Activated T-helper 17 cell treated with anti-CD3 and anti-CD28 coated beads, Interleukin-2, amount 50 U/mL, for 72 hours (primary cell): ENCODE measurements at regions not wholly inside any gene's neighbourhood (a gene's known extent, or its start where the extent isn't known, plus 50 kb on each side); places are given as distances from the start of the nearest gene placed in this dataset.

Experiments
- ATAC-seq: fragments of 150-1000 bp; cut with Tn5 transposase; replicated peaks from 2 replicates; pipeline ENCODE4 v1.10.0; 2021; ENCODE audit warnings: mild to moderate bottlenecking, moderate library complexity
- H3K27ac Mint-ChIP-seq: one replicate; pipeline ENCODE4 v1.8.0; 2022; ENCODE audit warnings: mixed read lengths
- H3K27me3 Mint-ChIP-seq: one replicate; pipeline ENCODE4 v1.8.0; 2022; ENCODE audit warnings: mixed read lengths
- H3K36me3 Mint-ChIP-seq: one replicate; pipeline ENCODE4 v1.8.0; 2022; ENCODE audit warnings: low read depth, mild to moderate bottlenecking, mixed read lengths
- H3K4me1 Mint-ChIP-seq: one replicate; pipeline ENCODE4 v1.8.0; 2022; ENCODE audit warnings: mixed read lengths
- H3K4me3 Mint-ChIP-seq: one replicate; pipeline ENCODE4 v1.8.0; 2022; ENCODE audit warnings: mild to moderate bottlenecking, mixed read lengths
- H3K9me3 Mint-ChIP-seq: one replicate; pipeline ENCODE4 v1.8.0; 2022; ENCODE audit warnings: mixed read lengths

GRCh38 chr5:74028976-74029375, 403.0 kb downstream of the ARHGEF28 start:
- H3K27ac Mint-ChIP-seq = no peak overlapping the region
- no peaks in the 10 kb centered on the region for H3K9me3 Mint-ChIP-seq

GRCh38 chr5:74028406-74028805, 402.4 kb downstream of the ARHGEF28 start:
- Mint-ChIP-seq H3K4me1 (no peaks in the 10 kb centered on the region), H3K27me3 (peaks cover 6% of the 10 kb centered on the region), H3K36me3 (no peaks in the 10 kb centered on the region), H3K27ac (no peak overlapping the region), H3K9me3 (no peaks in the 10 kb centered on the region), H3K4me3 (no peak overlapping the region)
- ATAC-seq = no peak

More at GRCh38 chr5:74028976-74029375, 403.0 kb downstream of the ARHGEF28 start:
- no peak overlapping the region for H3K4me3 Mint-ChIP-seq
- H3K4me1 Mint-ChIP-seq = no peaks in the 10 kb centered on the region
- no peaks in the 10 kb centered on the region for H3K36me3 Mint-ChIP-seq
- peaks cover 6% of the 10 kb centered on the region for H3K27me3 Mint-ChIP-seq
- ATAC-seq = no peak

- Mint-ChIP-seq H3K4me1 (no peaks in the 10 kb centered on the region), H3K4me3 (no peak overlapping the region), H3K36me3 (no peaks in the 10 kb centered on the region), H3K27me3 (peaks cover 7% of the 10 kb centered on the region), H3K9me3 (no peaks in the 10 kb centered on the region), H3K27ac (no peak overlapping the region)
- ATAC-seq = no peak
These were observed 401.8 kb downstream of the ARHGEF28 start for GRCh38 chr5:74027732-74028338.

- Mint-ChIP-seq H3K36me3 (no peaks in the 10 kb centered on the region), H3K4me1 (no peaks in the 10 kb centered on the region), H3K27ac (no peak overlapping the region), H3K9me3 (no peaks in the 10 kb centered on the region), H3K4me3 (no peak overlapping the region), H3K27me3 (peaks cover 3% of the 10 kb centered on the region)
- ATAC-seq = no peak
These were observed 400.3 kb downstream of the ARHGEF28 start for GRCh38 chr5:74026310-74026709.

DNA sequence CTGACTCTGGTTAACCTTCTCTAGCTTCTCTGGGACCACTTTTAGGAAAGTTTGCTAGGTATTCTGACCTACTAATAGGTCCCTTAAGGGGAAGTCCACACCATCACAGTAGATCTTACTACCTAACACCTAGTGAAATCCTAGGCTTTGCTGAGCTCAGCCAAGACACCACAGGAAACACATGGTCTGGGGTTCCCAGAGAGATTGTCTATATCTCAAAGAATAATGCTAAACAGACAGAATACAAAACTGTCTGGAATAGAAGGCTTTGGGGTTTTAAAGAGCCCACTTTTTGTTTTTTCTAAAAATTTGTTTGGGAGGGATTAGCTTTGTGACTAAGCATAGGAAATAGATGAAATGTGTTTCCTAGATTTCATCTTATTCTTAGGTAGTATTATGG, 395.1 kb downstream of the ARHGEF28 start:
- Mint-ChIP-seq H3K27me3 (peaks cover 24% of the 10 kb centered on the region), H3K27ac (no peak overlapping the region), H3K36me3 (no peaks in the 10 kb centered on the region), H3K9me3 (no peaks in the 10 kb centered on the region), H3K4me3 (no peak overlapping the region), H3K4me1 (no peaks in the 10 kb centered on the region)
- ATAC-seq = no peak

GRCh38 chr5:74020503-74020902, 394.5 kb downstream of the ARHGEF28 start:
- no peaks in the 10 kb centered on the region for H3K4me1 Mint-ChIP-seq
- no peaks in the 10 kb centered on the region for H3K9me3 Mint-ChIP-seq
- H3K27me3 Mint-ChIP-seq = peaks cover 24% of the 10 kb centered on the region
- H3K36me3 Mint-ChIP-seq = no peaks in the 10 kb centered on the region
- ATAC-seq = no peak
- no peak overlapping the region for H3K4me3 Mint-ChIP-seq
- no peak overlapping the region for H3K27ac Mint-ChIP-seq

GRCh38 chr5:74019923-74020322, 393.9 kb downstream of the ARHGEF28 start:
- Mint-ChIP-seq H3K4me3 (no peak overlapping the region), H3K27ac (no peak overlapping the region), H3K36me3 (no peaks in the 10 kb centered on the region), H3K9me3 (no peaks in the 10 kb centered on the region), H3K27me3 (peaks cover 25% of the 10 kb centered on the region), H3K4me1 (no peaks in the 10 kb centered on the region)
- ATAC-seq = no peak

- Mint-ChIP-seq H3K27ac (no peak overlapping the region), H3K36me3 (no peaks in the 10 kb centered on the region), H3K4me3 (no peak overlapping the region), H3K27me3 (peaks cover 28% of the 10 kb centered on the region), H3K9me3 (no peaks in the 10 kb centered on the region), H3K4me1 (no peaks in the 10 kb centered on the region)
- no peak for ATAC-seq
These were observed 391.8 kb downstream of the ARHGEF28 start for GRCh38 chr5:74017786-74018211.

DNA sequence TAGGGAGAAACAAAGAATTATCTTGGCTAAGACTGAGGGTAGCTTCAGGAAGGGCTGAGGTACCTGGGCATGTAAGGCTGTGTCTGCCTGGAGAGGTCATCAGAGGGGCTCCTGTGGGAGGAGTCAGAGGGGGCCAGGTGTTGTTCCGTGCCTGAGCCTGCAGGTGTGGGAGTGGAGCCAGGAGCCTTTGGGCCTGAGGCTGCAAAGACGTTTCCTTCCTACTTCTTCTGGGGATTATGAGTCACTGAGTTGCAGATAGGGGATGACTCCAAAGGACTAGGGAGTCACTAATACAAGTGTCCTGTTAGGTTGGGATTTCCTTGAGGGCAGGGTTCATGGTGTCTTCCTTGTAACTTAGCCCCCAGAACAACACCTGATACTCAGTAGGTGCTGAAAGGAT, 391.1 kb downstream of the ARHGEF28 start:
- Mint-ChIP-seq H3K36me3 (no peaks in the 10 kb centered on the region), H3K9me3 (no peaks in the 10 kb centered on the region), H3K4me1 (no peaks in the 10 kb centered on the region), H3K27ac (no peak overlapping the region), H3K4me3 (no peak overlapping the region), H3K27me3 (peaks cover 28% of the 10 kb centered on the region)
- ATAC-seq = no peak

DNA sequence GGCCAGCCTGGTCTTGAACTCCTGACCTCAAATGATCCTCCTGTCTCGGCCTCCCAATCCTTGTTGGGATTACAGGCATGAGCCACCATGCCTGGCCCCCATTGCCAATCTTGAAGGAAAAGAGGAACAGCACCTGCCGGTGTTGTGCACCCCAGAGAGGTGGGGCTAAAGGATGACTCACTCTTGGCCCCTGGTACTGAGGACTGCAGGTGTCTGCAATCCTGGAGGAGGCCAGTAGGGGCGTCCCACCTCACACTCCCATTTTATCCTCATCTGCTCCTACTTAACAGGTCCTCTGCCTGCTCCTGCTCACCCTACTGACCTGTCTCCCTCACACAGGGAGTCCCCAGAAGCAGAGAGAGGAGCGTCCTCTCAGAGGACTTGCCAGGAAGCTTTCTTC, 390.4 kb downstream of the ARHGEF28 start:
- Mint-ChIP-seq H3K27me3 (peaks cover 33% of the 10 kb centered on the region), H3K9me3 (no peaks in the 10 kb centered on the region)
- no peak for ATAC-seq

DNA sequence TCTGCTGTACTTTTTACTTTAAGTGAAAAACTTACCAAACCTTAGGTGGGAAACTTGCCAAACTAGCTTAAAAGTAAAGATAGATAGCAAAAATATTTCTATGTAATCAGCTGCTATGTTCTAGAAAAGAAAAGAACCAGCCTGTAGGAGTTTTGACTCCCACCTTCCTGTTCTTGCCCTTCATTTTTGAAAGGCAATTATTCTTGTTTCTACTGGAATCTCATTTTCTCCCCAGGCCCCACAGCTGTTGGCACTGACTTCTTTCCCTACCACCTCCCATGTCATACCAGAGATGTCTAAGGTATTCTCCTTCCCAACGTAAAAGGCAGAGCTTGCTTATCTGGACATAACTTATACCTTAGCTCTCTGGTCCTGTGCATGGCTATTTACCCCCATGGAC, 389.7 kb downstream of the ARHGEF28 start:
- Mint-ChIP-seq H3K27me3 (peaks cover 37% of the 10 kb centered on the region), H3K27ac (no peak overlapping the region), H3K4me3 (no peak overlapping the region), H3K4me1 (no peaks in the 10 kb centered on the region), H3K36me3 (no peaks in the 10 kb centered on the region), H3K9me3 (no peaks in the 10 kb centered on the region)
- ATAC-seq = no peak

More for the DNA sequence above, 390.4 kb downstream of the ARHGEF28 start:
- Mint-ChIP-seq H3K36me3 (no peaks in the 10 kb centered on the region), H3K4me3 (no peak overlapping the region), H3K4me1 (no peaks in the 10 kb centered on the region), H3K27ac (no peak overlapping the region)

DNA sequence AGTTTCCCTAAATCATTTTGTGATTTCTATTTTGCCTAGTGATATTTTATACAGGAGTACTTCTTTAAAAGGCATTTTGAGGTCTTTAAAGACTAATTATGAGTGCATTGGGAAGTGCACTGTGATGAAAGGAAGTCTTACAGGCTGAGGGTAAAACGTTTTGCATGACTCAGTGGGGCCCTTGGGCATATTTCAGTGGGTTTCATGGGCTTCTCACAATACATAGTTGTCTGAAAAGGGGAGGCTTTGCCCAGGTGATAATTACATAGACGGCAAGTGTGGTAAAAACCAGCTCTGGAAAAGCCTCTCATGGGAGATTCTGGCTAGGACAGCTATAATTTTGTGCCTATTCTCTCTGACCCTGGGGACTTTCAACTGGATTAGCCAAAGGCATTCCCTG, 387.2 kb downstream of the ARHGEF28 start:
- Mint-ChIP-seq H3K4me1 (no peaks in the 10 kb centered on the region), H3K4me3 (no peak overlapping the region), H3K9me3 (no peaks in the 10 kb centered on the region), H3K27ac (no peak overlapping the region), H3K27me3 (peaks cover 30% of the 10 kb centered on the region), H3K36me3 (no peaks in the 10 kb centered on the region)
- no peak for ATAC-seq

GRCh38 chr5:74009502-74009901, 383.5 kb downstream of the ARHGEF28 start:
- Mint-ChIP-seq H3K9me3 (no peaks in the 10 kb centered on the region), H3K27me3 (peaks cover 34% of the 10 kb centered on the region), H3K4me1 (no peaks in the 10 kb centered on the region), H3K4me3 (no peak overlapping the region), H3K36me3 (no peaks in the 10 kb centered on the region), H3K27ac (no peak overlapping the region)
- ATAC-seq = no peak

GRCh38 chr5:74007193-74007592, 381.2 kb downstream of the ARHGEF28 start:
- Mint-ChIP-seq H3K27me3 (peaks cover 32% of the 10 kb centered on the region), H3K27ac (no peak overlapping the region), H3K9me3 (no peaks in the 10 kb centered on the region), H3K4me1 (no peaks in the 10 kb centered on the region), H3K4me3 (no peak overlapping the region), H3K36me3 (no peaks in the 10 kb centered on the region)
- ATAC-seq = no peak

GRCh38 chr5:73999297-73999696, 373.3 kb downstream of the ARHGEF28 start:
- ATAC-seq = no peak
- Mint-ChIP-seq H3K27ac (no peak overlapping the region), H3K27me3 (peaks cover 7% of the 10 kb centered on the region), H3K4me3 (no peak overlapping the region), H3K9me3 (no peaks in the 10 kb centered on the region), H3K4me1 (no peaks in the 10 kb centered on the region), H3K36me3 (no peaks in the 10 kb centered on the region)

GRCh38 chr5:73998489-73998888, 372.5 kb downstream of the ARHGEF28 start:
- Mint-ChIP-seq H3K36me3 (no peaks in the 10 kb centered on the region), H3K27ac (no peak overlapping the region), H3K4me1 (no peaks in the 10 kb centered on the region), H3K9me3 (no peaks in the 10 kb centered on the region), H3K4me3 (no peak overlapping the region), H3K27me3 (peaks cover 7% of the 10 kb centered on the region)
- no peak for ATAC-seq
